GM12878 (cell line): ENCODE measurements at regions not wholly inside any gene's neighbourhood (a gene's known extent, or its start where the extent isn't known, plus 50 kb on each side); places are given as distances from the start of the nearest gene placed in this dataset.

Experiments
- ATAC-seq: fragments of 200-7000 bp; cut with Tn5 transposase; 3 replicates; pipeline ENCODE4 v1.9.1; 2020; ENCODE audit warnings: mild to moderate bottlenecking, moderate library complexity
- BruUV-seq: library from RNA; stranded (reverse); fragments of 400-500 nt; replicated peaks from 2 replicates; lab custom pipeline; 2021; lab: Mats Ljungman, UMichigan
- CTCF ChIA-PET: fragments of 300-600 bp; sonication (Branson Sonifier 250); formaldehyde crosslinking; extraction: SDS; loops from one replicate; lab custom pipeline; 2021; ENCODE audit warnings: inconsistent platforms; lab: Yijun Ruan, JAX
- POLR2A ChIA-PET: fragments of 350-600 bp; formaldehyde crosslinking; extraction: SDS; loops from one replicate; lab custom pipeline; 2021; ENCODE audit warnings: inconsistent platforms; lab: Charles Lee
- RAD21 ChIA-PET: fragments of 300-600 bp; sonication (Branson Sonifier 250); formaldehyde crosslinking; loops from one replicate; lab custom pipeline; 2023; ENCODE audit warnings: antibody characterized with exemption; ENCODE audit not compliant: unreplicated experiment; lab: Charles Lee
- SMC1A ChIA-PET: fragments of 300-600 bp; sonication (Branson Sonifier 250); formaldehyde crosslinking; loops from one replicate; lab custom pipeline; 2023; ENCODE audit not compliant: unreplicated experiment, uncharacterized antibody; lab: Charles Lee
- DNase-seq: peaks from one replicate; pipeline ENCODE4 v3.0.0-alpha.2; 2011; ENCODE audit warnings: low read depth, low spot score
- FAIRE-seq: peaks from 3 replicates; lab custom pipeline; 2011; peaks lifted over from hg19 to GRCh38; lab: Jason Lieb, UNC
- H2AFZ ChIP-seq: 2 replicates; pipeline ENCODE4 v1.6.0; 2011; ENCODE audit warnings: low read depth, low read length, control low read depth; ENCODE audit not compliant: control insufficient read depth
- H3K27ac ChIP-seq: 2 replicates; pipeline ENCODE4 v1.5.1; 2011; ENCODE audit warnings: control low read depth; ENCODE audit not compliant: control insufficient read depth, insufficient read depth
- H3K27me3 ChIP-seq, 2 experiments: replicated peaks in 1 of 2; 2 replicates each; pipeline versions ENCODE4 v1.6.0 to v1.6.1; 2011; ENCODE audit warnings: low read length in 1 of 2; ENCODE audit not compliant: control insufficient read depth in 2 of 2, insufficient read depth in 2 of 2
- H3K36me3 ChIP-seq, 2 experiments: 2 replicates each; pipeline ENCODE4 v1.5.1; 2011; ENCODE audit warnings: low read length in 1 of 2; ENCODE audit not compliant: control insufficient read depth in 2 of 2, insufficient read depth in 2 of 2
- H3K4me1 ChIP-seq: 2 replicates; pipeline ENCODE4 v1.6.1; 2011; ENCODE audit warnings: mild to moderate bottlenecking, low read length, moderate library complexity, mixed read lengths; ENCODE audit not compliant: control insufficient read depth, insufficient read depth
- H3K4me2 ChIP-seq: 2 replicates; pipeline ENCODE4 v1.6.0; 2011; ENCODE audit warnings: control low read depth; ENCODE audit not compliant: control insufficient read depth, insufficient read depth
- H3K4me3 ChIP-seq: fragments of 200-600 bp; sonication (generic); 2 replicates; pipeline ENCODE4 v1.5.1; 2016
- H3K79me2 ChIP-seq: 2 replicates; pipeline ENCODE4 v1.6.0; 2011; ENCODE audit warnings: low read length; ENCODE audit not compliant: control insufficient read depth, insufficient read depth
- H3K9ac ChIP-seq: 2 replicates; pipeline ENCODE4 v1.8.0; 2011; ENCODE audit warnings: low read length, control low read depth, mixed read lengths; ENCODE audit not compliant: control insufficient read depth, insufficient read depth
- H3K9me3 ChIP-seq: replicated peaks from 3 replicates; pipeline ENCODE4 v1.5.1; 2011; ENCODE audit warnings: mild to moderate bottlenecking, low read length; ENCODE audit not compliant: control insufficient read depth, insufficient read depth
- H4K20me1 ChIP-seq: 2 replicates; pipeline ENCODE4 v1.6.0; 2011; ENCODE audit not compliant: control insufficient read depth, insufficient read depth
- BCL11A ChIP-seq: IDR thresholded peaks from 2 replicates; pipeline ENCODE4 v1.6.1; 2011; ENCODE audit warnings: low read depth, low read length
- BCLAF1 ChIP-seq: fragments of 450-650 bp; IDR thresholded peaks from 2 replicates; pipeline ENCODE4 v1.6.1; 2017; ENCODE audit warnings: antibody characterized with exemption, mild to moderate bottlenecking, moderate library complexity
- CHD4 ChIP-seq: fragments of 200-600 bp; sonication (generic); IDR thresholded peaks from 2 replicates; pipeline ENCODE4 v1.6.1; 2016; ENCODE audit warnings: mild to moderate bottlenecking
- EP300 ChIP-seq, 2 experiments: fragments of 150-350 bp in 1 of 2; IDR thresholded peaks; 2 replicates each; pipeline ENCODE4 v1.6.1; 2011 to 2012; ENCODE audit warnings: low read depth in 2 of 2, low read length in 2 of 2, borderline replicate concordance in 1 of 2, improper control_type of control experiment in 1 of 2, inconsistent platforms in 1 of 2; ENCODE audit not compliant: control insufficient read depth in 1 of 2
- GATAD2B ChIP-seq: fragments of 450-650 bp; conservative IDR thresholded peaks from 2 replicates; pipeline ENCODE4 v1.6.1; 2017; ENCODE audit warnings: low read depth, mild to moderate bottlenecking, moderate library complexity
- MEF2A ChIP-seq: IDR thresholded peaks from 2 replicates; pipeline ENCODE4 v1.6.1; 2011; ENCODE audit warnings: low read depth, mild to moderate bottlenecking, low read length, moderate library complexity; ENCODE audit not compliant: insufficient read depth
- POLR2A ChIP-seq: IDR thresholded peaks from 2 replicates; pipeline ENCODE4 v1.6.1; 2011; ENCODE audit warnings: low read depth, mild to moderate bottlenecking, low read length
- POU2F2 ChIP-seq: IDR thresholded peaks from 3 replicates; pipeline ENCODE4 v1.6.1; 2011; ENCODE audit warnings: low read depth, mild to moderate bottlenecking, low read length, borderline replicate concordance
- RUNX3 ChIP-seq: IDR thresholded peaks from 2 replicates; pipeline ENCODE4 v1.6.1; 2012; ENCODE audit warnings: low read length, inconsistent platforms
- SIN3A ChIP-seq: IDR thresholded peaks from 2 replicates; pipeline ENCODE4 v1.6.1; 2012; ENCODE audit warnings: low read depth, low read length, improper control_type of control experiment
- SMARCA5 ChIP-seq: fragments of 450-650 bp; IDR thresholded peaks from 2 replicates; pipeline ENCODE4 v1.6.1; 2017; ENCODE audit warnings: mild to moderate bottlenecking
- SPI1 ChIP-seq: IDR thresholded peaks from 2 replicates; pipeline ENCODE4 v1.6.1; 2011; ENCODE audit warnings: low read depth, mild to moderate bottlenecking, low read length, moderate library complexity, borderline replicate concordance; ENCODE audit not compliant: insufficient read depth
- TAF1 ChIP-seq: IDR thresholded peaks from 2 replicates; pipeline ENCODE4 v1.6.1; 2011; ENCODE audit warnings: mild to moderate bottlenecking, low read depth, low read length, borderline replicate concordance
- TARDBP ChIP-seq: IDR thresholded peaks from 2 replicates; pipeline ENCODE4 v1.6.1; 2016; ENCODE audit warnings: borderline replicate concordance
- ZBED1 ChIP-seq: IDR thresholded peaks from 2 replicates; pipeline ENCODE4 v1.6.1; 2016; ENCODE audit warnings: borderline replicate concordance
- ZNF217 ChIP-seq: fragments of 450-650 bp; IDR thresholded peaks from 2 replicates; pipeline ENCODE4 v1.6.1; 2017; ENCODE audit warnings: antibody characterized with exemption, mild to moderate bottlenecking
- ZNF24 ChIP-seq: fragments of 450-650 bp; IDR thresholded peaks from 2 replicates; pipeline ENCODE4 v1.6.1; 2017; ENCODE audit warnings: antibody characterized with exemption, mild to moderate bottlenecking
- ZNF687 ChIP-seq: fragments of 450-650 bp; IDR thresholded peaks from 2 replicates; pipeline ENCODE4 v1.6.1; 2017; ENCODE audit warnings: mild to moderate bottlenecking, moderate library complexity
- ZSCAN29 ChIP-seq: fragments of 450-650 bp; IDR thresholded peaks from 2 replicates; pipeline ENCODE4 v1.6.1; 2017; ENCODE audit warnings: mild to moderate bottlenecking, moderate library complexity
- WGBS: methylation state at CpG from one replicate; pipeline ENCODE4 v1.1.6; 2016; ENCODE audit warnings: low lambda C conversion rate; ENCODE audit not compliant: insufficient replicate concordance, insufficient coverage; ENCODE audit errors: missing lambda C conversion rate; 5-methylcytosine and 5-hydroxymethylcytosine counted together
- in situ Hi-C: fragments of 300-500 bp; cut with MboI; formaldehyde crosslinking; loops from 9 replicates; pipeline ENCODE4 v1.14.3; 2018; ENCODE audit warnings: mixed read lengths
- intact Hi-C: fragments of 100-400 bp; cut with micrococcal nuclease; formaldehyde crosslinking; loops from one replicate; pipeline ENCODE4 v1.14.2; 2022; ENCODE audit not compliant: unreplicated experiment

- peaks cover 3% of the 10 kb centered on the region; the same call in 1 of the 2 replicates for H3K4me1 ChIP-seq
- H3K36me3 ChIP-seq: no peaks in the 10 kb centered on the region
- 15% methylated on average over 5 of the region's 5 CpGs for WGBS
- no peak overlapping the region for H3K4me3 ChIP-seq
- POLR2A ChIA-PET: no interaction called here
- no peaks in the 10 kb centered on the region for H3K9me3 ChIP-seq
- H3K27me3 ChIP-seq: peaks cover 0 to 2% of the 10 kb centered on the region in 2 experiments; a peak in 2 of 4 replicates
- intact Hi-C loops (no loop called here), in situ Hi-C loops (no loop called here)
- H4K20me1 ChIP-seq: no peaks in the 10 kb centered on the region
- CTCF ChIA-PET: no interaction called here
- ATAC-seq (no peak; the same call in 1 of the 3 replicates), DNase-seq (no peak), FAIRE-seq (no peak)
- no peak overlapping the region for H3K9ac ChIP-seq
- no peaks in the 10 kb centered on the region for H3K79me2 ChIP-seq
- no peak overlapping the region for H3K4me2 ChIP-seq
- TF ChIP-seq SPI1 (no peak), TAF1 (no peak), BCLAF1 (no peak), ZNF24 (no peak), ZNF217 (no peak), MEF2A (no peak), EP300 (IDR thresholded peaks at IDR 0.05; ENCODE audit: borderline replicate concordance in 1 of 2, control insufficient read depth in 1 of 2, low read depth in 2 of 2, low read length in 2 of 2) (no peak), SIN3A (no peak), POLR2A (no peak), TARDBP (no peak), ZSCAN29 (no peak), CHD4 (no peak), POU2F2 (no peak), BCL11A (no peak), ZNF687 (no peak), RUNX3 (no peak), ZBED1 (no peak), GATAD2B (no peak), SMARCA5 (no peak)
- BruUV-seq: no TSS peak
- no peak overlapping the region for H3K27ac ChIP-seq
- RAD21 ChIA-PET: interaction anchor here (1.6 kb wide), 1 partner anchor 75 kb away, joined by 4 read pairs; no protein-coding TSS in a partner anchor
- SMC1A ChIA-PET: interaction anchor here (1.6 kb wide), 1 partner anchor 10 kb away, joined by 4 read pairs; no protein-coding TSS in a partner anchor
- H2AFZ ChIP-seq: no peak overlapping the region
Observed at GRCh38 chr5:154542581-154542980, 64.6 kb upstream of the HAND1 start.
